HG03439 (cell line): ENCODE measurements at regions not wholly inside any gene's neighbourhood (a gene's known extent, or its start where the extent isn't known, plus 50 kb on each side); places are given as distances from the start of the nearest gene placed in this dataset.
"Not testable (repeated sequence)": the region's sequence is repeated elsewhere in the genome, so short reads cannot be mapped to it uniquely, and the experiment has no call there.

Experiments
- ATAC-seq: cut with Tn5 transposase; IDR thresholded peaks from one replicate; pipeline ENCODE4 v1.9.1; 2021; ENCODE audit warnings: mild to moderate bottlenecking, moderate library complexity; ENCODE audit not compliant: unreplicated experiment

GRCh38 chr5:136560126-136560525 is 194.8 kb upstream of the TRPC7 start:
- ATAC-seq = no peak

- no peak for ATAC-seq
Measured at GRCh38 chr5:136559651-136560050, 194.3 kb upstream of the TRPC7 start.

GRCh38 chr5:136547096-136547495 is 181.8 kb upstream of the TRPC7 start:
- ATAC-seq = not testable (repeated sequence)

- ATAC-seq = not testable (repeated sequence)
Measured at GRCh38 chr5:136546441-136546840, 181.1 kb upstream of the TRPC7 start.

GRCh38 chr5:136545031-136545430 is 179.7 kb upstream of the TRPC7 start:
- not testable (repeated sequence) for ATAC-seq

GRCh38 chr5:136538534-136538933 is 173.2 kb upstream of the TRPC7 start:
- ATAC-seq = no peak

- no peak for ATAC-seq
Measured at GRCh38 chr5:136529081-136529480, 163.7 kb upstream of the TRPC7 start.

GRCh38 chr5:136528481-136529030 is 163.2 kb upstream of the TRPC7 start:
- no peak for ATAC-seq

- ATAC-seq = no peak
Measured at GRCh38 chr5:136527311-136527710, 162.0 kb upstream of the TRPC7 start.

GRCh38 chr5:136526791-136527190 is 161.4 kb upstream of the TRPC7 start:
- ATAC-seq = no peak

- ATAC-seq = no peak
Measured at GRCh38 chr5:136526021-136526420, 160.7 kb upstream of the TRPC7 start.

- no peak for ATAC-seq
Measured at GRCh38 chr5:136525597-136525996, 160.3 kb upstream of the TRPC7 start.

GRCh38 chr5:136522217-136522956 is 157.0 kb upstream of the TRPC7 start:
- ATAC-seq = no peak

- ATAC-seq = no peak
Measured at GRCh38 chr5:136521696-136522095, 156.4 kb upstream of the TRPC7 start.

GRCh38 chr5:136518814-136519213 is 153.5 kb upstream of the TRPC7 start:
- no peak for ATAC-seq

GRCh38 chr5:136518174-136518573 is 152.8 kb upstream of the TRPC7 start:
- no peak for ATAC-seq

- ATAC-seq = no peak
Measured at GRCh38 chr5:136517755-136518154, 152.4 kb upstream of the TRPC7 start.

GRCh38 chr5:136516637-136517036 is 151.3 kb upstream of the TRPC7 start:
- no peak for ATAC-seq

GRCh38 chr5:136513430-136513829 is 148.1 kb upstream of the TRPC7 start:
- no peak for ATAC-seq

GRCh38 chr5:136511046-136511445 is 145.7 kb upstream of the TRPC7 start:
- no peak for ATAC-seq

- ATAC-seq = no peak
Measured at GRCh38 chr5:136510481-136510880, 145.1 kb upstream of the TRPC7 start.

- no peak for ATAC-seq
Measured at GRCh38 chr5:136506131-136506530, 140.8 kb upstream of the TRPC7 start.

- ATAC-seq = no peak
Measured at GRCh38 chr5:136501133-136501532, 135.8 kb upstream of the TRPC7 start.
